GM23338 (cell line): ENCODE measurements at regions not wholly inside any gene's neighbourhood (a gene's known extent, or its start where the extent isn't known, plus 50 kb on each side); places are given as distances from the start of the nearest gene placed in this dataset.

Experiments used
- ATAC-seq: fragments of 200-7000 bp; cut with Tn5 transposase; 3 replicates; pipeline ENCODE4 v1.9.1; 2020
- DNase-seq: peaks from one replicate; pipeline ENCODE4 v3.0.0-alpha.2; 2015; ENCODE audit warnings: low spot score
- H2AFZ ChIP-seq: fragments of 200-600 bp; sonication (generic); 2 replicates; pipeline ENCODE4 v1.8.0; 2016; ENCODE audit warnings: antibody characterized with exemption, mild to moderate bottlenecking, moderate library complexity
- H3F3A ChIP-seq: fragments of 200-600 bp; sonication (generic); replicated peaks from 2 replicates; pipeline ENCODE4 v1.8.0; 2017; ENCODE audit warnings: antibody characterized with exemption, mixed run types, low read depth
- H3K27ac ChIP-seq: fragments of 200-600 bp; sonication (generic); 2 replicates; pipeline ENCODE4 v1.6.1; 2016; ENCODE audit warnings: low read depth
- H3K27me3 ChIP-seq: fragments of 200-600 bp; sonication (generic); 2 replicates; pipeline ENCODE4 v1.8.0; 2016; ENCODE audit warnings: mild to moderate bottlenecking, mixed run types, moderate library complexity; ENCODE audit not compliant: insufficient read depth
- H3K36me3 ChIP-seq: fragments of 200-600 bp; sonication (generic); 2 replicates; pipeline ENCODE4 v1.8.0; 2016; ENCODE audit warnings: mild to moderate bottlenecking; ENCODE audit not compliant: insufficient read depth
- H3K4me1 ChIP-seq: fragments of 200-600 bp; sonication (generic); 2 replicates; pipeline ENCODE4 v1.8.0; 2016; ENCODE audit warnings: mild to moderate bottlenecking, moderate library complexity; ENCODE audit not compliant: insufficient read depth
- H3K4me2 ChIP-seq: fragments of 200-600 bp; sonication (generic); 2 replicates; pipeline ENCODE4 v1.7.1; 2017; ENCODE audit warnings: mixed run types
- H3K4me3 ChIP-seq: fragments of 200-600 bp; sonication (generic); 2 replicates; pipeline ENCODE4 v1.6.1; 2016; ENCODE audit warnings: mixed run types
- H3K79me2 ChIP-seq: fragments of 200-600 bp; sonication (generic); replicated peaks from 2 replicates; pipeline ENCODE4 v1.8.0; 2017; ENCODE audit warnings: mild to moderate bottlenecking; ENCODE audit not compliant: insufficient read depth
- H3K9me2 ChIP-seq: fragments of 200-600 bp; sonication (generic); 2 replicates; pipeline ENCODE4 v1.8.0; 2017; ENCODE audit not compliant: insufficient read depth
- H4K20me1 ChIP-seq: fragments of 200-600 bp; sonication (generic); replicated peaks from 2 replicates; pipeline ENCODE4 v1.8.0; 2017; ENCODE audit warnings: mild to moderate bottlenecking; ENCODE audit not compliant: insufficient read depth
- H3K27ac Mint-ChIP-seq: 2 replicates; pipeline ENCODE4 v1.8.0; 2020; ENCODE audit warnings: inconsistent platforms, mild to moderate bottlenecking, moderate library complexity, mixed read lengths
- H3K27me3 Mint-ChIP-seq: 3 replicates; pipeline ENCODE4 v1.8.0; 2022; ENCODE audit warnings: low read depth, mild to moderate bottlenecking, moderate library complexity, mixed read lengths, inconsistent platforms; ENCODE audit not compliant: insufficient read depth, poor library complexity
- H3K36me3 Mint-ChIP-seq: 3 replicates; pipeline ENCODE4 v1.8.0; 2021; ENCODE audit warnings: low read depth, mild to moderate bottlenecking, inconsistent platforms, moderate library complexity, mixed read lengths
- H3K4me1 Mint-ChIP-seq: 3 replicates; pipeline ENCODE4 v1.8.0; 2020; ENCODE audit warnings: mild to moderate bottlenecking, inconsistent platforms, mixed read lengths
- H3K4me3 Mint-ChIP-seq: 3 replicates; pipeline ENCODE4 v1.8.0; 2021; ENCODE audit warnings: moderate library complexity, mild to moderate bottlenecking, inconsistent platforms, mixed read lengths
- H3K9me3 Mint-ChIP-seq: 3 replicates; pipeline ENCODE4 v1.8.0; 2020; ENCODE audit warnings: moderate library complexity, mild to moderate bottlenecking, inconsistent platforms, mixed read lengths
- EZH2 ChIP-seq: fragments of 200-600 bp; sonication (generic); IDR thresholded peaks from one replicate; pipeline ENCODE4 v1.8.0; 2017; ENCODE audit warnings: antibody characterized with exemption, mild to moderate bottlenecking, low read depth; ENCODE audit not compliant: unreplicated experiment
- NANOG ChIP-seq: IDR thresholded peaks from 2 replicates; pipeline ENCODE4 v1.6.1; 2016; ENCODE audit warnings: antibody characterized with exemption, borderline replicate concordance
- POLR2AphosphoS5 ChIP-seq: IDR thresholded peaks from 2 replicates; pipeline ENCODE4 v1.6.1; 2016; ENCODE audit warnings: antibody characterized with exemption, low read depth
- ZNF114 ChIP-seq: fragments of 250-450 bp; sonication (Bioruptor Pico); IDR thresholded peaks from 2 replicates; pipeline ENCODE4 v1.5.0; 2020; ENCODE audit warnings: mild to moderate bottlenecking, moderate library complexity
- ZNF331 ChIP-seq: fragments of 250-450 bp; sonication (Bioruptor Pico); IDR thresholded peaks from 2 replicates; pipeline ENCODE4 v1.5.0; 2020; ENCODE audit warnings: low read depth, mild to moderate bottlenecking, moderate library complexity
- TF ChIP-seq, protein P1 (sequence below): fragments of 250-450 bp; sonication (Bioruptor Pico); IDR thresholded peaks from 2 replicates; pipeline ENCODE4 v1.5.0; 2020; ENCODE audit warnings: mild to moderate bottlenecking, moderate library complexity

DNA sequence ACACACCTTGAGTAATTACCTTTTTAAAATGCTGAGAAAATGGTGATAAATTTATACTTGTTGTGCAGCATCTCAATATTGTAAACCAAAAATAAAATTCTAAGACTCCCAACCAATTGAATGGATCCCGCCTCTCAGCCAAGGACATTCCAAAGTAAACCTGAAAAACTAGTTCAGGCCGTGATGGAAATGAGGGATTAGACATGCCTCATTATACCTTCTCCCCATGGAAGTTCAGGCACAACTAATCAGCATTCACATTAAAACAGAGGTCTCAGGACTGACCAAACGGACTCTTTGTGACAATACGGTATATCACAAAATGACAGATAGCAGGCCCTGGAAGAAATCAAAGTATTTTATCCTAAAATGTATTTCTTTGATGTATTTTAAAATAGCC is 907.4 kb upstream of the RAG2 start (continued):
- TF ChIP-seq, protein P1, sequence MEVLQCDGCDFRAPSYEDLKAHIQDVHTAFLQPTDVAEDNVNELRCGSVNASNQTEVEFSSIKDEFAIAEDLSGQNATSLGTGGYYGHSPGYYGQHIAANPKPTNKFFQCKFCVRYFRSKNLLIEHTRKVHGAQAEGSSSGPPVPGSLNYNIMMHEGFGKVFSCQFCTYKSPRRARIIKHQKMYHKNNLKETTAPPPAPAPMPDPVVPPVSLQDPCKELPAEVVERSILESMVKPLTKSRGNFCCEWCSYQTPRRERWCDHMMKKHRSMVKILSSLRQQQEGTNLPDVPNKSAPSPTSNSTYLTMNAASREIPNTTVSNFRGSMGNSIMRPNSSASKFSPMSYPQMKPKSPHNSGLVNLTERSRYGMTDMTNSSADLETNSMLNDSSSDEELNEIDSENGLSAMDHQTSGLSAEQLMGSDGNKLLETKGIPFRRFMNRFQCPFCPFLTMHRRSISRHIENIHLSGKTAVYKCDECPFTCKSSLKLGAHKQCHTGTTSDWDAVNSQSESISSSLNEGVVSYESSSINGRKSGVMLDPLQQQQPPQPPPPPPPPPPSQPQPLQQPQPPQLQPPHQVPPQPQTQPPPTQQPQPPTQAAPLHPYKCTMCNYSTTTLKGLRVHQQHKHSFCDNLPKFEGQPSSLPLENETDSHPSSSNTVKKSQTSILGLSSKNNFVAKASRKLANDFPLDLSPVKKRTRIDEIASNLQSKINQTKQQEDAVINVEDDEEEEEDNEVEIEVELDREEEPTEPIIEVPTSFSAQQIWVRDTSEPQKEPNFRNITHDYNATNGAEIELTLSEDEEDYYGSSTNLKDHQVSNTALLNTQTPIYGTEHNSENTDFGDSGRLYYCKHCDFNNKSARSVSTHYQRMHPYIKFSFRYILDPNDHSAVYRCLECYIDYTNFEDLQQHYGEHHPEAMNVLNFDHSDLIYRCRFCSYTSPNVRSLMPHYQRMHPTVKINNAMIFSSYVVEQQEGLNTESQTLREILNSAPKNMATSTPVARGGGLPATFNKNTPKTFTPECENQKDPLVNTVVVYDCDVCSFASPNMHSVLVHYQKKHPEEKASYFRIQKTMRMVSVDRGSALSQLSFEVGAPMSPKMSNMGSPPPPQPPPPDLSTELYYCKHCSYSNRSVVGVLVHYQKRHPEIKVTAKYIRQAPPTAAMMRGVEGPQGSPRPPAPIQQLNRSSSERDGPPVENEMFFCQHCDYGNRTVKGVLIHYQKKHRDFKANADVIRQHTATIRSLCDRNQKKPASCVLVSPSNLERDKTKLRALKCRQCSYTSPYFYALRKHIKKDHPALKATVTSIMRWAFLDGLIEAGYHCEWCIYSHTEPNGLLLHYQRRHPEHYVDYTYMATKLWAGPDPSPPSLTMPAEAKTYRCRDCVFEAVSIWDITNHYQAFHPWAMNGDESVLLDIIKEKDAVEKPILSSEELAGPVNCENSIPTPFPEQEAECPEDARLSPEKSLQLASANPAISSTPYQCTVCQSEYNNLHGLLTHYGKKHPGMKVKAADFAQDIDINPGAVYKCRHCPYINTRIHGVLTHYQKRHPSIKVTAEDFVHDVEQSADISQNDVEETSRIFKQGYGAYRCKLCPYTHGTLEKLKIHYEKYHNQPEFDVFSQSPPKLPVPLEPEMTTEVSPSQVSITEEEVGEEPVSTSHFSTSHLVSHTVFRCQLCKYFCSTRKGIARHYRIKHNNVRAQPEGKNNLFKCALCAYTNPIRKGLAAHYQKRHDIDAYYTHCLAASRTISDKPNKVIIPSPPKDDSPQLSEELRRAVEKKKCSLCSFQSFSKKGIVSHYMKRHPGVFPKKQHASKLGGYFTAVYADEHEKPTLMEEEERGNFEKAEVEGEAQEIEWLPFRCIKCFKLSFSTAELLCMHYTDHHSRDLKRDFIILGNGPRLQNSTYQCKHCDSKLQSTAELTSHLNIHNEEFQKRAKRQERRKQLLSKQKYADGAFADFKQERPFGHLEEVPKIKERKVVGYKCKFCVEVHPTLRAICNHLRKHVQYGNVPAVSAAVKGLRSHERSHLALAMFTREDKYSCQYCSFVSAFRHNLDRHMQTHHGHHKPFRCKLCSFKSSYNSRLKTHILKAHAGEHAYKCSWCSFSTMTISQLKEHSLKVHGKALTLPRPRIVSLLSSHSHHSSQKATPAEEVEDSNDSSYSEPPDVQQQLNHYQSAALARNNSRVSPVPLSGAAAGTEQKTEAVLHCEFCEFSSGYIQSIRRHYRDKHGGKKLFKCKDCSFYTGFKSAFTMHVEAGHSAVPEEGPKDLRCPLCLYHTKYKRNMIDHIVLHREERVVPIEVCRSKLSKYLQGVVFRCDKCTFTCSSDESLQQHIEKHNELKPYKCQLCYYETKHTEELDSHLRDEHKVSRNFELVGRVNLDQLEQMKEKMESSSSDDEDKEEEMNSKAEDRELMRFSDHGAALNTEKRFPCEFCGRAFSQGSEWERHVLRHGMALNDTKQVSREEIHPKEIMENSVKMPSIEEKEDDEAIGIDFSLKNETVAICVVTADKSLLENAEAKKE (CRISPR knock-in tag) = no peak
- no peak for TF ChIP-seq NANOG
- no peak for TF ChIP-seq EZH2

DNA sequence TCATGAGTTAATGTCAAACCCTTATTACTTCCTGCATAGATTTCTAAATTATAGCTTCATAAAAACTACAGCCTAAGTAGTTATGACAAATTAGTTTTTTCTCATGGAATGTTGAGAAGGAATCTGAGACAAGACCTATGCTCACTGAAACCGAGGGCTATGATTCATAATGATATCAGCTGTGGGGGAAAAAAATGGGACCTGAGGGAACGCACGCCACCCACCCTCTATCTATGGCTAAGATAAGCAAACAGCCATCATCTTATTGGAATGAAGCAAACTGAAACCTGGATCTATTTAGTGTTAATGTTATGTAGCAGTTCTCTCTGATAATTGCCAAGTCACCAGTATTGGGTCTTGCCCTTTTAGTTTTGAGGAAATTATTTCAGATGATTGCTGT is 906.9 kb upstream of the RAG2 start:
- no peaks in the 10 kb centered on the region for H3F3A ChIP-seq
- no peaks in the 10 kb centered on the region; the same call in 2 of the 3 replicates for H3K9me3 Mint-ChIP-seq
- H3K27me3 ChIP-seq = no peaks in the 10 kb centered on the region
- H3K27ac Mint-ChIP-seq = no peak overlapping the region
- peaks cover 3% of the 10 kb centered on the region; the same call in 1 of the 3 replicates for H3K36me3 Mint-ChIP-seq
- H3K4me2 ChIP-seq = no peak overlapping the region
- no peaks in the 10 kb centered on the region for H4K20me1 ChIP-seq
- no peak overlapping the region for H2AFZ ChIP-seq
- TF ChIP-seq ZNF114 (CRISPR knock-in tag) (no peak), ZNF331 (CRISPR knock-in tag) (no peak), POLR2AphosphoS5 (no peak), NANOG (no peak)
- no peak for ATAC-seq
- H3K79me2 ChIP-seq = no peaks in the 10 kb centered on the region
- no peaks in the 10 kb centered on the region for H3K36me3 ChIP-seq
- no peaks in the 10 kb centered on the region for H3K27me3 Mint-ChIP-seq
- H3K4me1 Mint-ChIP-seq = peaks cover 27% of the 10 kb centered on the region; the same call in 2 of the 3 replicates
- no peak overlapping the region for H3K27ac ChIP-seq
- no peaks in the 10 kb centered on the region for H3K4me1 ChIP-seq
- no peak overlapping the region for H3K4me3 Mint-ChIP-seq
- H3K9me2 ChIP-seq = no peaks in the 10 kb centered on the region
- DNase-seq = no peak
- H3K4me3 ChIP-seq = no peak overlapping the region
